ENCODE measurements at regions not wholly inside any gene's neighbourhood (a gene's known extent, or its start where the extent isn't known, plus 50 kb on each side); places are given as distances from the start of the nearest gene placed in this dataset.

DNA sequence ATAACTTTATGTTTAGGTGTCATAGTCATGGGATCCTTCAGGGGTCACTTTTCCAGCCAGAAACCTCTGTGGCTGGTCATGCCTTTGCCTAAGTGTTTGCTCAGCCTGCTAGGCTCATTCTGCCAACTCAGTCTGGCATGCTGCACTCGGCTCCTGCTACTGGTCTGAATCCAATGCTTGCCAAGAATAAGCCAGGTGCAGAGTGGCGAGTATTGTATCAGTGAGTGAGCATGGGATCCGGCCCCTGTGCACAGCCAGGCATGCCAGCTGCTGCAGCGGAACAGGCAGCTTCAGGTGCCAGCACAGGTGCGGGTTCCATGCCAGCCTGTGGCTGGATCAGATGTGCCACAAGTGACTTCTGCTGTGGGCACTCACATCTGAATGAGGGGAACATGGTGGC lies 1269.3 kb upstream of the CNTN5 start:
- Mint-ChIP-seq H3K27me3 (no peaks in the 10 kb centered on the region), H3K9me3 (ENCODE audit: insufficient read depth) (peaks cover 4% of the 10 kb centered on the region), H3K4me3 (no peak overlapping the region), H3K27ac (no peak overlapping the region), H3K4me1 (no peaks in the 10 kb centered on the region)
- TF ChIP-seq EZH2 (IDR thresholded peaks at IDR 0.05; ENCODE audit: borderline replicate concordance, insufficient read depth, low read depth, low read length, poor library complexity, severe bottlenecking), result no peak
- TF ChIP-seq, protein P1, sequence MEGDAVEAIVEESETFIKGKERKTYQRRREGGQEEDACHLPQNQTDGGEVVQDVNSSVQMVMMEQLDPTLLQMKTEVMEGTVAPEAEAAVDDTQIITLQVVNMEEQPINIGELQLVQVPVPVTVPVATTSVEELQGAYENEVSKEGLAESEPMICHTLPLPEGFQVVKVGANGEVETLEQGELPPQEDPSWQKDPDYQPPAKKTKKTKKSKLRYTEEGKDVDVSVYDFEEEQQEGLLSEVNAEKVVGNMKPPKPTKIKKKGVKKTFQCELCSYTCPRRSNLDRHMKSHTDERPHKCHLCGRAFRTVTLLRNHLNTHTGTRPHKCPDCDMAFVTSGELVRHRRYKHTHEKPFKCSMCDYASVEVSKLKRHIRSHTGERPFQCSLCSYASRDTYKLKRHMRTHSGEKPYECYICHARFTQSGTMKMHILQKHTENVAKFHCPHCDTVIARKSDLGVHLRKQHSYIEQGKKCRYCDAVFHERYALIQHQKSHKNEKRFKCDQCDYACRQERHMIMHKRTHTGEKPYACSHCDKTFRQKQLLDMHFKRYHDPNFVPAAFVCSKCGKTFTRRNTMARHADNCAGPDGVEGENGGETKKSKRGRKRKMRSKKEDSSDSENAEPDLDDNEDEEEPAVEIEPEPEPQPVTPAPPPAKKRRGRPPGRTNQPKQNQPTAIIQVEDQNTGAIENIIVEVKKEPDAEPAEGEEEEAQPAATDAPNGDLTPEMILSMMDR (IDR thresholded peaks at IDR 0.05), result no peak
- no peak overlapping the region for H3K9ac ChIP-seq (ENCODE audit: low read length)
- ATAC-seq (ENCODE audit: low read depth), result no peak
- H3K9me3 ChIP-seq (ENCODE audit: control extremely low read depth in 1 of 3, control insufficient read depth in 2 of 3, insufficient read depth in 1 of 3, low read length in 2 of 3), result peaks cover 0 to 15% (median 0%) of the 10 kb centered on the region in 3 donors
- no peak overlapping the region for H3K4me3 ChIP-seq (ENCODE audit: control extremely low read depth in 1 of 5, extremely low read depth in 1 of 5, insufficient read depth in 1 of 5, low read depth in 2 of 5, low read length in 4 of 5)
- ChIA-PET POLR2A (no interaction called here), CTCF (no interaction called here)
- H3K36me3 ChIP-seq (replicated peaks in 1 of 2; ENCODE audit: control extremely low read depth in 1 of 2, control insufficient read depth in 1 of 2, extremely low read depth in 1 of 2, insufficient read depth in 2 of 2, low read length in 1 of 2), result no peaks in the 10 kb centered on the region
- intact Hi-C loops (cut with micrococcal nuclease), result no loop called here
- H3K27me3 ChIP-seq (replicated peaks in 1 of 4; ENCODE audit: control extremely low read depth in 1 of 4, control insufficient read depth in 3 of 4, insufficient read depth in 4 of 4, low read length in 3 of 4), result no peaks in the 10 kb centered on the region
- no peak for DNase-seq
- H3K4me2 ChIP-seq (replicated peaks; ENCODE audit: low read depth, low read length, poor library complexity, severe bottlenecking), result no peak overlapping the region
- no peaks in the 10 kb centered on the region for H4K20me1 ChIP-seq (ENCODE audit: control insufficient read depth, insufficient read depth, low read length, poor library complexity, severe bottlenecking)
- no peaks in the 10 kb centered on the region for H3K4me1 ChIP-seq (ENCODE audit: control insufficient read depth in 2 of 2, insufficient read depth in 2 of 2, low read length in 2 of 2)
- 92% methylated on average over 5 of the region's 5 CpGs for WGBS (ENCODE audit: insufficient coverage)
- H3K27ac ChIP-seq (ENCODE audit: low read length in 2 of 2), result no peak overlapping the region
- no peak overlapping the region for H2AFZ ChIP-seq (ENCODE audit: insufficient read depth, low read depth, low read length, poor library complexity, severe bottlenecking)
- no peaks in the 10 kb centered on the region for H3K79me2 ChIP-seq (ENCODE audit: control insufficient read depth, insufficient read depth, low read length)

DNA sequence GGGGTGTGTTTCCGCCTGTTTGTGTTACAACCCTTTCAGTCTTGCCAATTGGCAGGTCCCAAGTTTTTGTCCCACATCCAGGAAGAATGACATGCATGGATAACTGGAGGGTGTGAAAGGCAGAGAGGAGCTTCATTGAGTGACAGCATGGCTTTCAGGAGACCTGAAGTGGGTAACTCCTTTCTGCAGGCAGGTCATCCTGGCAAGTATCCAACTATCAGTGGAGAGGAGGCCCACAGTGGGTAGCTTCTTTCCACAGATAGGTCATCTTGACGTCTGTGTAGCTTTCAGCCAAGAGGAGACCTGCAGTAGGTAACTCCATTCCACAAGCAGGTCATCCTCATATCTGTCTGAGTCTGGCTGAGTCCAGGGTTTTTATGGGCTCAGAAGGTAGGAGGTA lies 1268.8 kb upstream of the CNTN5 start:
- WGBS (ENCODE audit: insufficient coverage), result 100% methylated on average over 1 of the region's 2 CpGs
- Histone ChIP-seq H3K27ac (ENCODE audit: low read length in 2 of 2) (no peak overlapping the region), H3K27me3 (replicated peaks in 1 of 4; ENCODE audit: control extremely low read depth in 1 of 4, control insufficient read depth in 3 of 4, insufficient read depth in 4 of 4, low read length in 3 of 4) (no peaks in the 10 kb centered on the region), H3K4me1 (ENCODE audit: control insufficient read depth in 2 of 2, insufficient read depth in 2 of 2, low read length in 2 of 2) (no peaks in the 10 kb centered on the region), H3K9ac (ENCODE audit: low read length) (no peak overlapping the region), H3K4me2 (replicated peaks; ENCODE audit: low read depth, low read length, poor library complexity, severe bottlenecking) (no peak overlapping the region), H4K20me1 (ENCODE audit: control insufficient read depth, insufficient read depth, low read length, poor library complexity, severe bottlenecking) (no peaks in the 10 kb centered on the region), H3K79me2 (ENCODE audit: control insufficient read depth, insufficient read depth, low read length) (no peaks in the 10 kb centered on the region), H3K36me3 (replicated peaks in 1 of 2; ENCODE audit: control extremely low read depth in 1 of 2, control insufficient read depth in 1 of 2, extremely low read depth in 1 of 2, insufficient read depth in 2 of 2, low read length in 1 of 2) (no peaks in the 10 kb centered on the region), H2AFZ (ENCODE audit: insufficient read depth, low read depth, low read length, poor library complexity, severe bottlenecking) (no peak overlapping the region), H3K4me3 (ENCODE audit: control extremely low read depth in 1 of 5, extremely low read depth in 1 of 5, insufficient read depth in 1 of 5, low read depth in 2 of 5, low read length in 4 of 5) (no peak overlapping the region), H3K9me3 (ENCODE audit: control extremely low read depth in 1 of 3, control insufficient read depth in 2 of 3, insufficient read depth in 1 of 3, low read length in 2 of 3) (peaks cover 0 to 15% (median 0%) of the 10 kb centered on the region in 3 donors)
- no peak overlapping the region for H3K4me3 Mint-ChIP-seq
- no peaks in the 10 kb centered on the region for H3K4me1 Mint-ChIP-seq
- H3K9me3 Mint-ChIP-seq (ENCODE audit: insufficient read depth), result peaks cover 4% of the 10 kb centered on the region
- intact Hi-C loops (cut with micrococcal nuclease), result no loop called here
- CTCF ChIA-PET, result no interaction called here
- POLR2A ChIA-PET, result no interaction called here
- DNase-seq (no peak), ATAC-seq (ENCODE audit: low read depth) (no peak)
- no peaks in the 10 kb centered on the region for H3K27me3 Mint-ChIP-seq
- no peak for TF ChIP-seq EZH2 (IDR thresholded peaks at IDR 0.05; ENCODE audit: borderline replicate concordance, insufficient read depth, low read depth, low read length, poor library complexity, severe bottlenecking)
- TF ChIP-seq, protein P1 (IDR thresholded peaks at IDR 0.05), result no peak
- H3K27ac Mint-ChIP-seq, result no peak overlapping the region
